CD4-positive, alpha-beta T cell treated with Interleukin-6 at 100 ng/mL for 8 hours (primary cell): ENCODE measurements at regions not wholly inside any gene's neighbourhood (a gene's known extent, or its start where the extent isn't known, plus 50 kb on each side); places are given as distances from the start of the nearest gene placed in this dataset.
"Not testable (repeated sequence)": the region's sequence is repeated elsewhere in the genome, so short reads cannot be mapped to it uniquely, and the experiment has no call there.

Source experiments
- DNase-seq: peaks from one replicate; pipeline ENCODE4 v3.0.0-alpha.2; 2020; ENCODE audit warnings: mixed read lengths, low spot score

GRCh38 chr1:101370488-101370887 lies 133.7 kb downstream of the S1PR1 start:
- no peak for DNase-seq

- no peak for DNase-seq
These were observed 134.4 kb downstream of the S1PR1 start for GRCh38 chr1:101371259-101371658.

- no peak for DNase-seq
These were observed 136.8 kb downstream of the S1PR1 start for GRCh38 chr1:101373570-101373969.

- not testable (repeated sequence) for DNase-seq
These were observed 138.6 kb downstream of the S1PR1 start for GRCh38 chr1:101375448-101375847.

- no peak for DNase-seq
These were observed 139.6 kb downstream of the S1PR1 start for GRCh38 chr1:101376121-101377083.

- no peak for DNase-seq
These were observed 140.4 kb downstream of the S1PR1 start for GRCh38 chr1:101377084-101377835.

- no peak for DNase-seq
These were observed 142.2 kb downstream of the S1PR1 start for GRCh38 chr1:101379037-101379436.

GRCh38 chr1:101379950-101380349 lies 143.1 kb downstream of the S1PR1 start:
- no peak for DNase-seq

- DNase-seq, result no peak
These were observed 145.3 kb downstream of the S1PR1 start for GRCh38 chr1:101382135-101382534.

GRCh38 chr1:101388904-101389546 lies 152.2 kb downstream of the S1PR1 start:
- no peak for DNase-seq

- DNase-seq, result no peak
These were observed 152.7 kb downstream of the S1PR1 start for GRCh38 chr1:101389547-101389929.

- DNase-seq, result no peak
These were observed 155.7 kb downstream of the S1PR1 start for GRCh38 chr1:101392552-101392951.

- no peak for DNase-seq
These were observed 157.2 kb downstream of the S1PR1 start for GRCh38 chr1:101394041-101394440.

- no peak for DNase-seq
These were observed 162.4 kb downstream of the S1PR1 start for GRCh38 chr1:101399222-101399621.

GRCh38 chr1:101406271-101406670 lies 169.5 kb downstream of the S1PR1 start:
- DNase-seq, result no peak

GRCh38 chr1:101406681-101407080 lies 169.9 kb downstream of the S1PR1 start:
- DNase-seq, result no peak

GRCh38 chr1:101407505-101408211 lies 170.8 kb downstream of the S1PR1 start:
- DNase-seq, result no peak

- no peak for DNase-seq
These were observed 171.6 kb downstream of the S1PR1 start for GRCh38 chr1:101408212-101409042.

- DNase-seq, result no peak
These were observed 172.3 kb downstream of the S1PR1 start for GRCh38 chr1:101409102-101409501.

- DNase-seq, result no peak
These were observed 173.4 kb downstream of the S1PR1 start for GRCh38 chr1:101410048-101410878.
